Endothelial cell of umbilical vein (primary cell): ENCODE measurements at regions not wholly inside any gene's neighbourhood (a gene's known extent, or its start where the extent isn't known, plus 50 kb on each side); places are given as distances from the start of the nearest gene placed in this dataset.

Experiments used
- BruUV-seq: library from RNA; stranded (reverse); fragments of 400-500 nt; replicated peaks from 2 replicates; lab custom pipeline; 2021; lab: Mats Ljungman, UMichigan
- CTCF ChIA-PET: fragments of 300-600, 350-600 bp; sonication (Branson Sonifier 250); formaldehyde crosslinking; loops from one replicate; lab custom pipeline; 2021; ENCODE audit warnings: antibody characterized with exemption, inconsistent platforms; lab: Charles Lee
- POLR2A ChIA-PET: fragments of 300-600, 350-600 bp; sonication (Branson Sonifier 250); formaldehyde crosslinking; loops from one replicate; lab custom pipeline; 2021; ENCODE audit warnings: antibody characterized with exemption, inconsistent platforms; lab: Charles Lee
- DNase-seq: peaks from one replicate; pipeline ENCODE4 v3.0.0-alpha.2; 2011; ENCODE audit warnings: low read depth, low spot score
- FAIRE-seq: peaks from 2 replicates; lab custom pipeline; 2011; peaks lifted over from hg19 to GRCh38; lab: Jason Lieb, UNC
- H2AFZ ChIP-seq: 2 replicates; pipeline ENCODE4 v1.6.0; 2012; ENCODE audit warnings: low read depth, low read length, control low read depth, inconsistent platforms
- H3K27ac ChIP-seq: 2 replicates; pipeline ENCODE4 v1.5.1; 2011; ENCODE audit warnings: low read depth, mild to moderate bottlenecking, control low read depth, low read length, moderate library complexity; ENCODE audit not compliant: insufficient read depth
- H3K27me3 ChIP-seq, 2 experiments: 2 replicates each; pipeline versions ENCODE4 v1.6.0 to v1.6.1; 2011; ENCODE audit warnings: low read length in 2 of 2, mixed read lengths in 1 of 2; ENCODE audit not compliant: control insufficient read depth in 2 of 2, insufficient read depth in 2 of 2
- H3K36me3 ChIP-seq, 2 experiments: 2 replicates in 1 of 2; 3 replicates in 1 of 2; pipeline ENCODE4 v1.5.1; 2011; ENCODE audit warnings: low read length in 2 of 2, mild to moderate bottlenecking in 1 of 2, moderate library complexity in 1 of 2; ENCODE audit not compliant: control insufficient read depth in 2 of 2, insufficient read depth in 2 of 2; ENCODE audit errors: extremely low read depth in 1 of 2
- H3K4me1 ChIP-seq: 3 replicates; pipeline ENCODE4 v1.5.1; 2011; ENCODE audit warnings: mild to moderate bottlenecking, low read length; ENCODE audit not compliant: control insufficient read depth, insufficient read depth; ENCODE audit errors: extremely low read depth
- H3K4me2 ChIP-seq: 2 replicates; pipeline ENCODE4 v1.6.1; 2011; ENCODE audit warnings: low read length, control low read depth, mixed read lengths; ENCODE audit not compliant: insufficient read depth
- H3K4me3 ChIP-seq, 3 experiments: fragments of 200-600 bp in 1 of 3; sonication (generic), shearing (Covaris generic) in 1 of 3; replicated peaks in 1 of 3; 2 replicates each; pipeline ENCODE4 v1.5.1; 2011 to 2016; ENCODE audit warnings: control low read depth in 3 of 3, low read length in 3 of 3, mild to moderate bottlenecking in 2 of 3, inconsistent platforms in 1 of 3, low read depth in 1 of 3, moderate library complexity in 1 of 3; ENCODE audit not compliant: insufficient read depth in 1 of 3
- H3K79me2 ChIP-seq: 2 replicates; pipeline ENCODE4 v1.6.0; 2012; ENCODE audit warnings: low read length, inconsistent platforms; ENCODE audit not compliant: control insufficient read depth, insufficient read depth
- H3K9ac ChIP-seq: replicated peaks from 2 replicates; pipeline ENCODE3; 2011; ENCODE audit warnings: low read length, control low read depth; ENCODE audit not compliant: insufficient read depth; ENCODE audit errors: extremely low read depth
- H3K9me1 ChIP-seq: replicated peaks from 3 replicates; pipeline ENCODE4 v1.6.0; 2011; ENCODE audit warnings: mild to moderate bottlenecking, low read length; ENCODE audit not compliant: control insufficient read depth, insufficient read depth; ENCODE audit errors: extremely low read depth
- H3K9me3 ChIP-seq: replicated peaks from 2 replicates; pipeline ENCODE4 v1.5.1; 2012; ENCODE audit warnings: low read length, inconsistent platforms; ENCODE audit not compliant: control insufficient read depth, insufficient read depth
- H4K20me1 ChIP-seq: replicated peaks from 2 replicates; pipeline ENCODE3; 2011; ENCODE audit warnings: mild to moderate bottlenecking, low read length; ENCODE audit not compliant: control insufficient read depth, insufficient read depth; ENCODE audit errors: extremely low read depth
- CTCF ChIP-seq, 2 donors: IDR thresholded peaks; 1 replicate in 1 of 2; 2 replicates in 1 of 2; pipeline ENCODE4 v1.5.1; 2011; ENCODE audit warnings: low read length in 2 of 2, mild to moderate bottlenecking in 2 of 2, moderate library complexity in 2 of 2, control low read depth in 1 of 2, inconsistent platforms in 1 of 2, low read depth in 1 of 2; ENCODE audit not compliant: insufficient read depth in 1 of 2; ENCODE audit errors: extremely low read depth in 1 of 2
- EZH2 ChIP-seq: IDR thresholded peaks from 2 replicates; pipeline ENCODE4 v1.6.1; 2012; ENCODE audit warnings: borderline replicate concordance, low read depth, mild to moderate bottlenecking, moderate library complexity, low read length, inconsistent platforms; ENCODE audit not compliant: severe bottlenecking
- FOS ChIP-seq: IDR thresholded peaks from 2 replicates; pipeline ENCODE4 v1.6.1; 2011; ENCODE audit warnings: mild to moderate bottlenecking, low read length, moderate library complexity, borderline replicate concordance; ENCODE audit not compliant: insufficient read depth
- GATA2 ChIP-seq: IDR thresholded peaks from 2 replicates; pipeline ENCODE4 v1.7.0; 2011; ENCODE audit warnings: low read depth, mild to moderate bottlenecking, moderate library complexity, mixed read lengths, low read length; ENCODE audit not compliant: insufficient read length, insufficient read depth
- JUN ChIP-seq: IDR thresholded peaks from 2 replicates; pipeline ENCODE4 v1.6.1; 2011; ENCODE audit warnings: borderline replicate concordance, low read depth; ENCODE audit not compliant: insufficient read length, insufficient read depth
- MAX ChIP-seq: IDR thresholded peaks from 2 replicates; pipeline ENCODE4 v1.6.1; 2011; ENCODE audit not compliant: insufficient read depth, insufficient read length
- MYC ChIP-seq: IDR thresholded peaks from one replicate; pipeline ENCODE4 v1.6.1; 2011; ENCODE audit warnings: mild to moderate bottlenecking, low read depth, low read length
- POLR2A ChIP-seq: IDR thresholded peaks from 2 replicates; pipeline ENCODE4 v1.6.1; 2012; ENCODE audit warnings: low read depth, mild to moderate bottlenecking, control low read depth, low read length
- POLR2AphosphoS5 ChIP-seq: IDR thresholded peaks from 2 replicates; pipeline ENCODE4 v1.6.1; 2012; ENCODE audit warnings: low read depth, mild to moderate bottlenecking, control low read depth, low read length, moderate library complexity; ENCODE audit not compliant: insufficient read depth
- dilution Hi-C: fragments of 300-500 bp; cut with MboI; formaldehyde crosslinking; loops from one replicate; pipeline ENCODE4 v1.15.0; 2019; ENCODE audit warnings: low sequenced_read_pairs; ENCODE audit not compliant: extremely low pct_ligation_motif_present
- intact Hi-C: fragments of 100-400 bp; cut with micrococcal nuclease; formaldehyde crosslinking; loops from one replicate; pipeline ENCODE4 v1.10.0; 2022

GRCh38 chr4:180823108-180823507 is 1420.1 kb upstream of the TENM3 start:
- H3K27ac ChIP-seq = no peak overlapping the region
- DNase-seq (no peak), FAIRE-seq (no peak)

More at GRCh38 chr4:180823108-180823507, 1420.1 kb upstream of the TENM3 start:
- dilution Hi-C loops = no loop called here
- Histone ChIP-seq H3K4me1 (no peaks in the 10 kb centered on the region), H2AFZ (no peak overlapping the region), H3K4me3 (no peak overlapping the region), H3K4me2 (no peak overlapping the region), H3K36me3 (no peaks in the 10 kb centered on the region), H3K79me2 (no peaks in the 10 kb centered on the region), H3K9ac (no peak overlapping the region), H3K9me3 (no peaks in the 10 kb centered on the region), H4K20me1 (no peaks in the 10 kb centered on the region), H3K9me1 (no peaks in the 10 kb centered on the region), H3K27me3 (no peaks in the 10 kb centered on the region)
- TF ChIP-seq POLR2AphosphoS5 (no peak), JUN (no peak), CTCF (IDR thresholded peaks at IDR 0.05; ENCODE audit: extremely low read depth in 1 of 2, insufficient read depth in 1 of 2, low read depth in 1 of 2, low read length in 2 of 2) (no peak), GATA2 (no peak), EZH2 (no peak), POLR2A (no peak), MYC (no peak), MAX (no peak), FOS (no peak)
- CTCF ChIA-PET = no interaction called here
- BruUV-seq = no TSS peak
- POLR2A ChIA-PET = no interaction called here
- intact Hi-C loops = no loop called here
